ENCODE measurements at regions not wholly inside any gene's neighbourhood (a gene's known extent, or its start where the extent isn't known, plus 50 kb on each side); places are given as distances from the start of the nearest gene placed in this dataset.

DNA sequence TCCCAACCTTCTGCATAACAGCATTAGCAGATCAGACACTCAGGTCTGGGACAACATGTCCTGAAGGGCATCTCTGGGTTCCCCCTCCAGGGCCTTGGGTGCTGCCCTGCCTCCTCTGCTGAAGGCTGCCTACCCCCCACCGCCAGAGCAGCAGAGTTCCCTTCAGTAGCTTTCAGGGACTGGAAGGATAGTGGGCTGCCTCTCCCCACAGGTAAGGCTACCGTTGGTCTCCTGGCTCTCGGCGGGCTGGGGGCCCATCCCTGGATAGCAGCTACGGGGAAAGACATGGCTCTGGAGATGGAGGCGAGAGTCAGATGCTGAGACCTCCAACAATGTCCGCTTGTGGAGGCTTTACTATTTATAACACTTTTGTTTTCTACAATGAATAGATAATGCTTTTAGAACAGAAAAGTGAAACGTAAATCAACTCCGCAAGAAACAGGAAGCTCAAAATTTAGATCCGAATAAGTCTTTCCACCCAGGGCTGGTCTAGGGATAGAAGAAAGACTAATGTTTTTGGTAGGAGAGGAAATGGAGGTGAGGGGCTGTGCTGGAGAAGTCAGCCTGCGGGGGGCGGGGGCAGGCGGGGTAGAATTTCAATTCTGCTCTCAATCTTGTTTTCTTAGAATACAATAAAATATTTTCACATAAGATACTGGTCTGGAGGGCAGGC is 58.4 kb downstream of the ARL4C start:
- Histone ChIP-seq H3K9me3 (ENCODE audit: control insufficient read depth, insufficient read depth, low read length) (no peaks in the 10 kb centered on the region), H3K4me1 (ENCODE audit: control insufficient read depth, insufficient read depth, low read length) (no peaks in the 10 kb centered on the region; the same call in 1 of the 2 replicates), H3K4me3 (ENCODE audit: low read length) (no peak overlapping the region), H3K27me3 (ENCODE audit: control insufficient read depth, insufficient read depth, low read length) (no peaks in the 10 kb centered on the region), H3K27ac (ENCODE audit: low read length) (no peak overlapping the region), H3K36me3 (ENCODE audit: control insufficient read depth, insufficient read depth, low read length) (no peaks in the 10 kb centered on the region)
- no CpG with 5 or more reads among the region's 13 CpGs for WGBS (ENCODE audit: insufficient coverage, insufficient read length)
- DNase-seq (ENCODE audit: low read depth, low spot score): no peak

DNA sequence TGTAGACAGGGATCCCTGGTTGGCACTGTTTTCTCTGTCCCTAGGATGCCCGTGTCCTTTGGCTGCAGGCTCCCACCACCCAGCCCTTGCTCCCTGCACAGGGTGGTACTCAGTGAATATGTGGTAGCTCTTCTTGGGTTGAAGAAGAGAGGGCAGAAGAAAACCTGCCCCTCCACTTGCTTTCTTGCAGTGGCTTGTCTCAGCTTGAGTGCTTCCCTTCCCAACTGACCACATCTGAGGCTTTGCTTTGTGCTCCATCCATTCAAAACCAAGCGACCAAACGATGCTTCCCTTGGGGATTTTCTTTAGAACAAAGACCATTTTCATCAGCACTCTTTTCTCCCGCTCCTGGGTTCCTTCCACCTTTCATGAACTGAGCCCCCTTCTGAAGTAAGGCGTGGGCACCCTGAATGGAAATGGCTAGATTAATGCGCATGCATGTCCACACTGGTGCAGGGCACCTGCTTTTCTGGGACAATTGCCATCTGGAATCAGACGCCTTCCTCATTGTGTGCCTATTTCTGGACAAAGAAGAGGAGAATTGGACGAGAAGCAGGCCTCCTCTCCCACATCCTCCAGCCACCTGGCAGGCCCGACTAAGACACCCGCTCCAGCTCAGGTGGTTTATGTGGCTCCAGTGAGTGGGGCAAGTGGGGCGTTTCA is 59.1 kb downstream of the ARL4C start:
- H3K9me3 ChIP-seq (ENCODE audit: control insufficient read depth, insufficient read depth, low read length): no peaks in the 10 kb centered on the region
- DNase-seq (ENCODE audit: low read depth, low spot score): no peak
- H3K4me1 ChIP-seq (ENCODE audit: control insufficient read depth, insufficient read depth, low read length): no peaks in the 10 kb centered on the region; the same call in 1 of the 2 replicates
- H3K36me3 ChIP-seq (ENCODE audit: control insufficient read depth, insufficient read depth, low read length): no peaks in the 10 kb centered on the region
- H3K27ac ChIP-seq (ENCODE audit: low read length): no peak overlapping the region
- WGBS (ENCODE audit: insufficient coverage, insufficient read length): no CpG with 5 or more reads among the region's 11 CpGs
- no peak overlapping the region for H3K4me3 ChIP-seq (ENCODE audit: low read length)
- no peaks in the 10 kb centered on the region for H3K27me3 ChIP-seq (ENCODE audit: control insufficient read depth, insufficient read depth, low read length)

DNA sequence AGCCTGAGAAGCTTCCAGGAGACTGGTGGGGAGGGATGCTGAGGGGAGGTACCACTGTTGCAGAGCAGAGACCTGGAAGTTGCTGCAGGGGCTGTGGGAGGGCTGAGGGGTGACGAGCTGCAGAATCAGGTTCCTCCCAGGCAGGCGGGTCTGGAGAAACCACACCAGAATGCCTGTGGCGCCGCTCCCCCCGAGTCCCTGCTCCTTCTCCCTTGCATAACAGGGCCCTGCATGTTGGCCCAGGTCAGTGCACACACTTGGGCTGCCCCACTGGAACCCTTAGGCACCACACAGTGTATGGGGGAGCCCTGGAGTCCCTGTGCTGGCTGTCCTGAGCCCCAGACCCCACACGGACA is 60.4 kb downstream of the ARL4C start:
- WGBS (ENCODE audit: insufficient coverage, insufficient read length): no CpG with 5 or more reads among the region's 6 CpGs

DNA sequence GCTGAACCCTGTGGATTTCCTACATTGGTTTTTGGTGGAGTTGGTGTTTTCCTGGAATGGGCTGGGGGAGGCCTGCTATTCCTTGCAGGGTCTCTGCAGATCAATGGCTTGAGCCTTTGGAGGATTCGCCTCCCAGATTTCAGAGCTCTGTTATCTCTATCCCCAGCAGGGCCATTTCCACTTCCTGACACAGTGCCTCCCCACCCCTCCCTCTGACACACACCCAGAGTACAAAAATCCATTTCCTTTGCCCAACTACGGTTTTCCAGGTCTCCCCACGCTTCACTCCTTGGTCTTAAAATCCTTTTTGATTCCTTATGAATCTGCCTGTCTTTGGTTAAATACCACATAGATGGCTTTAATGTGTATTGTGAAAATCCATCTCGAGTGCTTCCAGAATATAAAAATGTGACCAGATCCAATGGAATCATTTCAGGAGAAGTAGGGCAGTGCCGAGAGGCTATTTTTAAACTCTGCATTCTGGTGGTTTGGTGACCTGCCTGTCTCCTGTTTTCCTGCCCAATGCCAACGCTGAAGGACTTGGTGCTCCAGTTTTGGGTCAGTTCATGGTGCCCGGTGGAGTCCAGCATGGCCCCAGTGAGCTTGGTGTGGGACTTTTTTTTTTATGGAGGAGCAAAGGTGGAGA is 60.9 kb downstream of the ARL4C start:
- DNase-seq (ENCODE audit: low read depth, low spot score): no peak
- Histone ChIP-seq H3K36me3 (ENCODE audit: control insufficient read depth, insufficient read depth, low read length) (no peaks in the 10 kb centered on the region), H3K9me3 (ENCODE audit: control insufficient read depth, insufficient read depth, low read length) (no peaks in the 10 kb centered on the region), H3K27me3 (ENCODE audit: control insufficient read depth, insufficient read depth, low read length) (no peaks in the 10 kb centered on the region), H3K4me1 (ENCODE audit: control insufficient read depth, insufficient read depth, low read length) (no peaks in the 10 kb centered on the region; the same call in 1 of the 2 replicates), H3K27ac (ENCODE audit: low read length) (no peak overlapping the region), H3K4me3 (ENCODE audit: low read length) (no peak overlapping the region)
- WGBS (ENCODE audit: insufficient coverage, insufficient read length): no CpG with 5 or more reads among the region's 7 CpGs

More for the DNA sequence above, 60.4 kb downstream of the ARL4C start:
- Histone ChIP-seq H3K36me3 (ENCODE audit: control insufficient read depth, insufficient read depth, low read length) (no peaks in the 10 kb centered on the region), H3K27me3 (ENCODE audit: control insufficient read depth, insufficient read depth, low read length) (no peaks in the 10 kb centered on the region), H3K4me3 (ENCODE audit: low read length) (no peak overlapping the region), H3K9me3 (ENCODE audit: control insufficient read depth, insufficient read depth, low read length) (no peaks in the 10 kb centered on the region), H3K27ac (ENCODE audit: low read length) (no peak overlapping the region), H3K4me1 (ENCODE audit: control insufficient read depth, insufficient read depth, low read length) (no peaks in the 10 kb centered on the region; the same call in 1 of the 2 replicates)
- no peak for DNase-seq (ENCODE audit: low read depth, low spot score)

DNA sequence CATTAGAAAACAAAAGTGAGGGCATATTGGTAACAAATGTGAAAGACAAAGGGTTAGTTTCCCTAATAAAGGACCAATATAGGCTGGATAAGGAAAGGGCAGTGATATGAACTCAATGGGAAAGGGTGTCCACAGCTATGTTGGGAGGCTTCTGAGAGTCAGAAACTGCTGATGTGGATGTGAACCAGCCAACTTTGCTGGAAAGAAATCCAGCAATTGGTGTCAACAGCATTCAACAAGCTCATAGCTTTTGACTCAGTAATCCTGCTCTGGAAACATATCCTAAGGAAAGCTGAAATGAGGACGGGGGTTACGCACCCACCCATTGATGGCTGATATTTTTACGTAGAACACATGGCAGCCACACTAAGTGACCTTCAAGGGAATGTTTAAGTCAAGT is 63.7 kb downstream of the ARL4C start:
- DNase-seq (ENCODE audit: low read depth, low spot score): no peak
- Histone ChIP-seq H3K9me3 (ENCODE audit: control insufficient read depth, insufficient read depth, low read length) (no peaks in the 10 kb centered on the region), H3K27ac (ENCODE audit: low read length) (no peak overlapping the region), H3K27me3 (ENCODE audit: control insufficient read depth, insufficient read depth, low read length) (peaks cover 5% of the 10 kb centered on the region; the same call in 1 of the 2 replicates), H3K4me3 (ENCODE audit: low read length) (no peak overlapping the region), H3K4me1 (ENCODE audit: control insufficient read depth, insufficient read depth, low read length) (peaks cover 3% of the 10 kb centered on the region), H3K36me3 (ENCODE audit: control insufficient read depth, insufficient read depth, low read length) (no peaks in the 10 kb centered on the region)
- no CpG with 5 or more reads among the region's 3 CpGs for WGBS (ENCODE audit: insufficient coverage, insufficient read length)

DNA sequence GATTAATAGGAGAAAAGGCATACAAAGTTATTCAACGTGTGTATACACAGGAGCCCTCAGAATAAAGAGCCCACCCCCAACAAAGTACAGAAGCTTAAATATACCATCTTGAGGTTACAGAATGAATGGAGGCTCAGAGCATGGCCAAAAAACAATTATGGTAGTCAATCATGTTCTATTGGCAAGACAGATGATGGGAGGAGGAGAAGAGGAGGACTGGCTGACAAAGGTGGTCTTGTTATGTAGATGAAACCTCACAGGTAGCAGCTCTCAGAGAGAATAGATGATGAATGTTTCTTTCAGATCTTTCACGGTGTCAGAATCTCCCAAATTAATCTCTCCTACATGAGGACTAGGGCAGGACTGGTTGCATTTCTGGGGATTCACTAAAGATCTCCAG is 66.0 kb downstream of the ARL4C start:
- DNase-seq (ENCODE audit: low read depth, low spot score): no peak
- Histone ChIP-seq H3K9me3 (ENCODE audit: control insufficient read depth, insufficient read depth, low read length) (no peaks in the 10 kb centered on the region), H3K4me1 (ENCODE audit: control insufficient read depth, insufficient read depth, low read length) (peaks cover 8% of the 10 kb centered on the region), H3K36me3 (ENCODE audit: control insufficient read depth, insufficient read depth, low read length) (no peaks in the 10 kb centered on the region), H3K27me3 (ENCODE audit: control insufficient read depth, insufficient read depth, low read length) (peaks cover 15% of the 10 kb centered on the region), H3K4me3 (ENCODE audit: low read length) (no peak overlapping the region), H3K27ac (ENCODE audit: low read length) (no peak overlapping the region)
- no CpG with 5 or more reads among the region's 2 CpGs for WGBS (ENCODE audit: insufficient coverage, insufficient read length)

DNA sequence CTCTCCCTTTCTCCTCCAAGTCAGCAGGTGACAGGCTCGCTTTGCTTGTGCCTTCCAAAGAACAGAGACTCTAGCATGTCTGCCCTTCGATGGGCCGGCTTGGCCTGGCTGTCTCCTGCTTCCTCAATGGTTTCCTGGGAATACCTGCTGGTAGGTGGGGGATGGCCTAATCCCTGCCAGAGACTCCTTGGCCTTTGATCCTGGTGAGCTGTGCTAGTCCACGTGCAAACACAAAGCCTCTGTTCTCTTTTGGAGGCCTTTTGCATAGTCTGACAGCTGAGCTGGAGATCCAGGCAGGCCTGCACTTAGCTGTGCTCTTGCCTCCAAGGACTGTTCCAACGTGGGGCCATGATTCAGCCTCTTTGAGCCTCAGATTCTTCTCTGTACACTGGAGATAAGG is 67.6 kb downstream of the ARL4C start:
- H3K4me1 ChIP-seq (ENCODE audit: control insufficient read depth, insufficient read depth, low read length): peaks cover 8% of the 10 kb centered on the region
- H3K4me3 ChIP-seq (ENCODE audit: low read length): no peak overlapping the region
- no peak overlapping the region for H3K27ac ChIP-seq (ENCODE audit: low read length)
- H3K27me3 ChIP-seq (ENCODE audit: control insufficient read depth, insufficient read depth, low read length): peaks cover 17% of the 10 kb centered on the region
- no CpG with 5 or more reads among the region's 5 CpGs for WGBS (ENCODE audit: insufficient coverage, insufficient read length)
- no peak for DNase-seq (ENCODE audit: low read depth, low spot score)
- no peaks in the 10 kb centered on the region for H3K36me3 ChIP-seq (ENCODE audit: control insufficient read depth, insufficient read depth, low read length)
- no peaks in the 10 kb centered on the region for H3K9me3 ChIP-seq (ENCODE audit: control insufficient read depth, insufficient read depth, low read length)

DNA sequence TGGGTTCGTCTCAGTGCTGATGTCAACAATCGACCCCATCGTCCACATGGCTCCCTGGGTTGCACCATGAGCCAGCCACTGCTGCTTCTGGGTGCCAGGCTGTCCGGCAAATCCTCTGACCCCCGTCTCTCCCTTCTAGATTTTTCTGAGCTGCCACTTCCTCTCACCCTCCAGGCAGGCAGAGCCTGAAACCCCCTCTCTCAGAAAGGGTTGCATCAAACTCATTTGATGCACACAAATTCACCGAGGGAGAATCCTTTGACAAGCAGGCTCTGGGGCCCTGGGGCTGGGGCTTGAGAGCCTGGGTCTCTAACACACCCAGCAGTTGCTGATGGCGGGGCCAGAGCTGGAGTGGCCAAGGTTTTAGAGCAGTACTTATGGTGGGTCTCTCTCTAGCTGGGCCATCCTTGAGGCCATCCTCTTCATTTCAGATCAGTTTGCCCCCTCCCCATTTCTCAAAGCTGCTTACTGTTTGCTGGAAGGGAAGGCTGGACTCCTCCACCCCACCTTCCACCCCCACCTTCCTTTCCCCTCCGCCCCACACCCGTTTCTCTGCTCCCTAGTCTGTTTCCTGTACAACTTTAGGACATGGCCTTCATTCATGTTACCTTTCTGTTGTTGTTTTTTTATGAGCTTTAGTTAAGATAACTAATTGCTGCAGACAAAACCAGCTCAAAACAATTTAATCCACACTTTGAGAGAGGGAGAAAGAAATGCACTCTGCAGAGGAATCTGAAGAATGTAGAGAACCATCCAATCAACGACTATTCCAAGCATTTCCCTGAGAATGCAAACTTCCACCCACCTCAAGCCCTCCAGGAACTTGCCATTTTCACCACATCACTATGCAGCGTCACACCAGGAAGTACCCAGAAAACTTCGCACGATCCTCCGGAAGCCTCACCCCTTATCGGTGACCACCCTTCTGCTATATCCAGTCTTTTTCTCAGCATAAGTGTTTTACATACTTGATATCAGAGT is 69.5 kb downstream of the ARL4C start:
- peaks cover 8% of the 10 kb centered on the region for H3K4me1 ChIP-seq (ENCODE audit: control insufficient read depth, insufficient read depth, low read length)
- no peak overlapping the region for H3K4me3 ChIP-seq (ENCODE audit: low read length)
- H3K27ac ChIP-seq (ENCODE audit: low read length): no peak overlapping the region
- no peaks in the 10 kb centered on the region for H3K36me3 ChIP-seq (ENCODE audit: control insufficient read depth, insufficient read depth, low read length)
- DNase-seq (ENCODE audit: low read depth, low spot score): peak; percentile 50
- H3K27me3 ChIP-seq (ENCODE audit: control insufficient read depth, insufficient read depth, low read length): peaks cover 17% of the 10 kb centered on the region
- H3K9me3 ChIP-seq (ENCODE audit: control insufficient read depth, insufficient read depth, low read length): no peaks in the 10 kb centered on the region
- no CpG with 5 or more reads among the region's 15 CpGs for WGBS (ENCODE audit: insufficient coverage, insufficient read length)

DNA sequence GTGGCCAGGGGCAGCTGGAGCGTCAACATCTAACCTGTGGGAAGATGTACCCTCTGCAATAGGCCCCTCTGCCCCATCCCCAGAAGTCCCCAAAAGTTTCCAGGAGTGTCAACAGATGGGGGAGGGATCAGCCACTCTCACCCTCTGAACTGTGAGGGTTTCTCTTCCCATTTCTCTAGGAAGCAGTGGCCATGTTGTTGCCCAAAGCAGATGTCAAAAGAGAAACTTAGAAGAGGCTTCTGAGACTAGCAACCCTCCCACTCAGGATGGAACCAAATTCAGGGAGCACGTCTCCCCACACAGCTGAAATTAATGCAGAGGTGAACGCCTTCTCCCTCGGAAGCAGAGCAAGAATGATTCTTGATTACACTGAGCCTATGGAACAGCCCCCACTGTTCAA is 70.3 kb downstream of the ARL4C start:
- no peaks in the 10 kb centered on the region for H3K36me3 ChIP-seq (ENCODE audit: control insufficient read depth, insufficient read depth, low read length)
- H3K4me3 ChIP-seq (ENCODE audit: low read length): no peak overlapping the region
- H3K9me3 ChIP-seq (ENCODE audit: control insufficient read depth, insufficient read depth, low read length): no peaks in the 10 kb centered on the region
- H3K4me1 ChIP-seq (ENCODE audit: control insufficient read depth, insufficient read depth, low read length): peaks cover 8% of the 10 kb centered on the region
- H3K27me3 ChIP-seq (ENCODE audit: control insufficient read depth, insufficient read depth, low read length): peaks cover 17% of the 10 kb centered on the region
- no CpG with 5 or more reads among the region's 4 CpGs for WGBS (ENCODE audit: insufficient coverage, insufficient read length)
- no peak overlapping the region for H3K27ac ChIP-seq (ENCODE audit: low read length)
- no peak for DNase-seq (ENCODE audit: low read depth, low spot score)

Data from iPS DF 6.9 (cell line).